ENCODE measurements at regions not wholly inside any gene's neighbourhood (a gene's known extent, or its start where the extent isn't known, plus 50 kb on each side); places are given as distances from the start of the nearest gene placed in this dataset.

GRCh38 chr3:18917923-18918322 lies 230.4 kb upstream of the KCNH8 start:
- TF ChIP-seq CTCF (conservative IDR thresholded peaks at IDR 0.05; ENCODE audit: low read depth, low read length) (no peak), EZH2 (IDR thresholded peaks at IDR 0.05; ENCODE audit: borderline replicate concordance, low read depth, low read length, poor library complexity, severe bottlenecking) (no peak)
